IMR-90 (cell line): ENCODE measurements at regions not wholly inside any gene's neighbourhood (a gene's known extent, or its start where the extent isn't known, plus 50 kb on each side); places are given as distances from the start of the nearest gene placed in this dataset.

Experiments
- BHLHE40 ChIP-seq: fragments of 150-350 bp; IDR thresholded peaks from 2 replicates; pipeline ENCODE4 v1.6.1; 2016; ENCODE audit warnings: mild to moderate bottlenecking, low read depth, low read length
- CEBPB ChIP-seq: IDR thresholded peaks from 2 replicates; pipeline ENCODE4 v1.6.1; 2012; ENCODE audit warnings: low read depth, low read length, improper control_type of control experiment
- CHD1 ChIP-seq: IDR thresholded peaks from 2 replicates; pipeline ENCODE4 v1.6.1; 2012; ENCODE audit warnings: low read depth, low read length, improper control_type of control experiment
- ELK1 ChIP-seq: fragments of 150-350 bp; IDR thresholded peaks from 2 replicates; pipeline ENCODE4 v1.6.1; 2016; ENCODE audit warnings: low read depth, mild to moderate bottlenecking, low read length, moderate library complexity, borderline replicate concordance
- FOS ChIP-seq: fragments of 150-350 bp; IDR thresholded peaks from 2 replicates; pipeline ENCODE4 v1.6.1; 2016; ENCODE audit warnings: low read depth, low read length
- MAZ ChIP-seq: IDR thresholded peaks from 2 replicates; pipeline ENCODE4 v1.6.1; 2012; ENCODE audit warnings: low read depth, mild to moderate bottlenecking, low read length, improper control_type of control experiment, moderate library complexity, borderline replicate concordance
- MXI1 ChIP-seq: IDR thresholded peaks from 2 replicates; pipeline ENCODE4 v1.6.1; 2012; ENCODE audit warnings: low read depth, mild to moderate bottlenecking, low read length, moderate library complexity, borderline replicate concordance
- POLR2A ChIP-seq: IDR thresholded peaks from 2 replicates; pipeline ENCODE4 v1.6.1; 2012; ENCODE audit warnings: mild to moderate bottlenecking, low read depth, low read length
- RAD21 ChIP-seq: IDR thresholded peaks from 2 replicates; pipeline ENCODE4 v1.6.1; 2012; ENCODE audit warnings: low read length, improper control_type of control experiment
- RCOR1 ChIP-seq: IDR thresholded peaks from 2 replicates; pipeline ENCODE4 v1.6.1; 2012; ENCODE audit warnings: mild to moderate bottlenecking, low read length, improper control_type of control experiment; ENCODE audit not compliant: insufficient replicate concordance
- RFX5 ChIP-seq: IDR thresholded peaks from 2 replicates; pipeline ENCODE4 v1.8.0; 2012; ENCODE audit warnings: low read depth, mild to moderate bottlenecking, low read length, moderate library complexity
- SMC3 ChIP-seq: fragments of 150-350 bp; IDR thresholded peaks from 2 replicates; pipeline ENCODE4 v1.6.1; 2016; ENCODE audit warnings: low read depth, mild to moderate bottlenecking, antibody characterized with exemption, low read length, moderate library complexity
- USF2 ChIP-seq: fragments of 150-350 bp; IDR thresholded peaks from 2 replicates; pipeline ENCODE4 v1.6.1; 2017; ENCODE audit warnings: mild to moderate bottlenecking, antibody characterized with exemption, low read length, low read depth
- TF ChIP-seq, protein P1 (sequence below): conservative IDR thresholded peaks from 2 replicates; pipeline ENCODE4 v1.5.1; 2012; ENCODE audit warnings: mild to moderate bottlenecking, low read depth, low read length, improper control_type of control experiment

- TF ChIP-seq, protein P1, sequence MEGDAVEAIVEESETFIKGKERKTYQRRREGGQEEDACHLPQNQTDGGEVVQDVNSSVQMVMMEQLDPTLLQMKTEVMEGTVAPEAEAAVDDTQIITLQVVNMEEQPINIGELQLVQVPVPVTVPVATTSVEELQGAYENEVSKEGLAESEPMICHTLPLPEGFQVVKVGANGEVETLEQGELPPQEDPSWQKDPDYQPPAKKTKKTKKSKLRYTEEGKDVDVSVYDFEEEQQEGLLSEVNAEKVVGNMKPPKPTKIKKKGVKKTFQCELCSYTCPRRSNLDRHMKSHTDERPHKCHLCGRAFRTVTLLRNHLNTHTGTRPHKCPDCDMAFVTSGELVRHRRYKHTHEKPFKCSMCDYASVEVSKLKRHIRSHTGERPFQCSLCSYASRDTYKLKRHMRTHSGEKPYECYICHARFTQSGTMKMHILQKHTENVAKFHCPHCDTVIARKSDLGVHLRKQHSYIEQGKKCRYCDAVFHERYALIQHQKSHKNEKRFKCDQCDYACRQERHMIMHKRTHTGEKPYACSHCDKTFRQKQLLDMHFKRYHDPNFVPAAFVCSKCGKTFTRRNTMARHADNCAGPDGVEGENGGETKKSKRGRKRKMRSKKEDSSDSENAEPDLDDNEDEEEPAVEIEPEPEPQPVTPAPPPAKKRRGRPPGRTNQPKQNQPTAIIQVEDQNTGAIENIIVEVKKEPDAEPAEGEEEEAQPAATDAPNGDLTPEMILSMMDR, result no peak
- TF ChIP-seq RAD21 (no peak), SMC3 (no peak), ELK1 (no peak), POLR2A (no peak), CEBPB (no peak), RFX5 (no peak), MXI1 (no peak), CHD1 (no peak), FOS (no peak), BHLHE40 (no peak), MAZ (no peak), USF2 (no peak), RCOR1 (no peak)
Observed at GRCh38 chr9:7341571-7341970, 458.0 kb downstream of the DMAC1 start.
